GM19240 (cell line): ENCODE measurements at regions not wholly inside any gene's neighbourhood (a gene's known extent, or its start where the extent isn't known, plus 50 kb on each side); places are given as distances from the start of the nearest gene placed in this dataset.
"Not testable (repeated sequence)": the region's sequence is repeated elsewhere in the genome, so short reads cannot be mapped to it uniquely, and the experiment has no call there.

ENCODE experiments used
- DNase-seq: peaks from one replicate; pipeline ENCODE4 v3.0.0; 2011; ENCODE audit warnings: low spot score; ENCODE audit not compliant: insufficient read length

DNA sequence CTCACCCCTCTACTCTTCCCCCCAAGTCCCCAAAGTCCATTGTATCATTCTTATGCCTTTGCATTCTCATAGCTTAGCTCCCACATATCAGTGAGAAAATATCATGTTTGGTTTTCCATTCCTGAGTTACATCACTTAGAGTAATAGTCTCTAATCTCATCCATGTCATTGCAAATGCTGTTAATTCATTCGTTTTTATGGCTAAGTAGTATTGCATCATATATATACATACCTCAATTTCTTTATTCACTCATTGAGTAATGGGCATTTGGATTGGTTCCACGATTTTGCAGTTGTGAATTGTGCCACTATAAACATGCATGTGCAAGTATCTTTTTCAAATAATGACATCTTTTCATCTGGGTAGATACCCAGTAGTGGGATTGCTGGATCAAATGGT is 596.3 kb upstream of the RBFOX1 start:
- not testable (repeated sequence) for DNase-seq

DNA sequence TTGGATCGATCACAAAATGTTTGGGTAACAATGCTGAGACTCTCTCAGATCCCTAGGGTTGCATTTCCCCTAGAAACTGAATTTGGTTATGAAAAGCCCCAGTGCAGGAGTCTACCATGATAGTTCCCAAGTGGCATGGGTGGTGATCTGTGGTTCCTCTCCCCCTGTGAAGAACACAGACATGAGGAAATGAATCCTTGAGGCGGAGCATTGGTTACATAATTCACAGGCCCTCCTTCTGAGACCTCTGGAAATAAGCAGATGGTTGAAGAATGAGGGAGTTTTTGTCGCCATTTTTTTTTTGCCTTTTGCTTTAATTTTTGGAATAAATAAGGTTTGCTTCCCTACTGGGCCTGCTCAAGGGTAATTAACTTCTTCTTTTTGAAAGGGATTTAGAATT is 597.0 kb upstream of the RBFOX1 start:
- no peak for DNase-seq

DNA sequence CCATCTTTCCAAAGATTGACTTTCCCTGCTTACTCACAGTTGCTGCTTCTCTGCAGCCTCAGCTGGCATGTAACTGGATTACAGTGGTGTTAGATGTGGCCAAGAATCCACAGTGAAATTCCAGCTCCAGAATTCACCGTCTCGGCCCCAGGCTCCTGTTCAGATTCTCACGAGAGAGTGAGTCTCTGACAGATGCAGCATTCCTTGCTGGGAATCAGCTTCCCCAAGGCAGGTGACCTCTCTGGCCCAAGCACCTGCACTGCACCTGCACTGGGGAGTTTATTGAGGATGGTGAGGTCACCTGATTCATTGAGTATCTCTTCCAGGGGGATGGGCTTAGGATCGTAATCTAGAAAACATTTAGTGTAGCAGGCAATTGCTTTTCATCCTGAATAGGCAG is 600.5 kb upstream of the RBFOX1 start:
- DNase-seq: no peak

DNA sequence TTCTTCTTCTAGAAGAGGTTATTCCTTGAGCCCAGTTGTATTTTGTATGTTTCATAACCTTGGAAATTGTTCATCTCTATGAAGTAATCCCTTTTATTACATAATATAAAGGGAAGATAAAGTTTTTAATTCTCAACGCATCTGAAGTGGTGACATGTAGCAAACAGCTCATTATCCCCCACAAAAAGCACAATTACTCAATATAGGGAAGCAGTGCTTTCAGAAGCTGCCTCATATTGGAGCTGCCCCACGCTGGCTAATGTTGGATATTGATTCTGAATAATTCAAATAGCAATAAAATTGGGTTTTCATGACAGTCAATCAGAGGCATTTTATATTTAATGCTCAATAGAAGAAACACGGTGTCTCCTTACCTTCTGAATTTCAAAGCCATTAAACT is 604.3 kb upstream of the RBFOX1 start:
- DNase-seq: no peak

DNA sequence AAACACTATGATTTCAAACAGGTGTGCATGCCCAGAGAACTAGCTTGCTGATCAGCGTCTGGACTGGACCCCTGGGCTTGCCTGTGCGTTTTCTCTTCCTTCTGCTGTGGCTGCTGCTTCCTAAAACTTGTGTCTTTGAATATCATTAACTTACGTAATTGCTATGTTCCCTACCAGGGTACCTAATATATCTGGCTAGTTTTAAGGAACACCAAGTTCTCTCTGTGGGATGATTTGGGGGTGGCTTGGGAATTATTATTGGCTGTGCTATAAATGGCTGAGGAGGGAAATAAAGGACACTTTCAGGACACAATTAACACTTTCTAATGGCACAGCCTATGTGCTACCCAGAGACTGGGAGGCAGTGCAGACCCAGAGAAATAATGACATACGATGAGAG is 606.0 kb upstream of the RBFOX1 start:
- no peak for DNase-seq

DNA sequence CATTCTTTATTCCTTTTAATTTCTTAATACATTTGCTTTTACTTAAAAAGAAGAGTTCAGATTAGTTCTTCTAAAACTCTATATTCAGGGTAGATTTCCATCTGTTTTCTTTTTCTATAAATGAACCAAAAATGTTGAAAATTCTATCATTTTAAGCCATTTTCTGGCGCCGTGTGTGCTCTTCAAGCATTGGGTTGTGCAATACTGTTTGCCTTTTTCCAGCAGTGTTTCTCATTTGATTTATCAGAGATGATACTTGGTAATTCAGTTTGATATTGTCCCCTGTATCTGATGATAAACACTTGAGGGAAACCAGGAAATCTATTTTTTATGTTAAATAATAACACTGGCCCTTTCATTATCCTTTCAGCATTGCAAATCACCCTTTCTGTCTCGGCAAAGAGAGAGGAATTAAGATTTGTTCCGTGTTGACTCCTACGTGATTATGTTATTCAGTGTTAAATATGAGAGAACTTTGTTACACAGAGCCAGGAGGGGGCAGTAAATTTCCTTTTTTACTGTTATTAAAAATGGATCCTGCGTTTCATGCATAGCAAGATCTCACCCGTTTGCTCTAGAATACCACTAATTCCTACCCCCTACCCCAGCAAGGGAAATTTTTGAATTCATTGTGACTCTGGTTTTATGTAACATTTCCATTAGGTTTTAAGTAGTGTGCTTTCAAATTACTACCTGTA is 606.9 kb upstream of the RBFOX1 start:
- DNase-seq: no peak

DNA sequence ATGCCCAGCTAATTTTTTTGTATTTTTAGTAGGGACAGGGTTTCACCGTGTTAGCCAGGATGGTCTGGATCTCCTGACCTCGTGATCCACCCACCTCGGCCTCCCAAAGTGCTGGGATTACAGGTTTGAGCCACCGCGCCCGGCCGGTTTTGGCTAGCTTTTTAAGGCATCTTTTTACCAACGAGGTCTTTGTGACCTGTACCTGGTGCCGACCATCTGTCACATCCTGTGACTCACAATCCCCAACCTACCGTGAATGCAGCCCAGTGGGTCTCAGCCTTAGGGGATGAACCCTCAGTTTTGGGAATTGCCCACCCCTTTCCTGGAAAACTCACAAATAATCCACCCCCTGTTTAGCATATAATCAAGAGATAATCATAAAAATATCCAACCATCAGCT is 607.4 kb upstream of the RBFOX1 start:
- DNase-seq: not testable (repeated sequence)

DNA sequence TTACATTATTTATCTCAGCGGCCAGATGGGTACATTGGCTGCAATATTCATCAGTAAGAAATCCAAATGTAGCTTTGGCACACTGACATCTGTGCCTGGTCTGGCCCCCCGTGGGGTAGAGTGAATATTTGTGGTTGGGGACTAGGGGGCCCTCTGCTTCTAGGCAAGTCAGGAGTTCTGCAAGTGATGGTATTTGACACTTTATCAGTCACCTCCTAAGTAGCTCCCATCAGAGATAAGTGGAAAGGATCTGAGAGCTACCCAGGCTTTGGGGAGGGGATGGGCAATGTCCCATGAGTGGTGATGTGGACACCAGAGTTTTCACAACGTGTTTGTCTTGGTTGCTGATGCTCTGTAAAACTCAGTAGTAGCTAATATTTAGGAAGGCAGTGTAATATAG is 609.9 kb upstream of the RBFOX1 start:
- no peak for DNase-seq

DNA sequence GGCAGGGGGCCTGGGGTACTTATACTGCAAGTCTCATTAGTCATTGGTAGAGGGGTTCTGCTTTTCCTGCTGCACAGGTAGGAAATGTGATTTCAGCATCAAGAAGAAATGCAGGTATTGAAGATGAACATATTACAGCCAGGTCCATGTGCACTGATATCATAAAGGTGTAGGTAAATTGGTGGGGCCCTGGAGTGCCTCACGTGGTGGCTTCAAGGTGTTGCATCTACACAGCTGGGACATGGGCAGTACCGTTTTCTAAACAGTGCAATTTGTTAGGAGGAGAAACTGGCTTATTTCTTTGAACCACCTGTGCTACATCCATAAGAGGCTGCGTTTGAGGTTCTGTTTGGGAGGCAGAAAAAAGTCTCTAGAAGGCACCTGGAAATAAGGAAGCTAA is 618.1 kb upstream of the RBFOX1 start:
- no peak for DNase-seq

DNA sequence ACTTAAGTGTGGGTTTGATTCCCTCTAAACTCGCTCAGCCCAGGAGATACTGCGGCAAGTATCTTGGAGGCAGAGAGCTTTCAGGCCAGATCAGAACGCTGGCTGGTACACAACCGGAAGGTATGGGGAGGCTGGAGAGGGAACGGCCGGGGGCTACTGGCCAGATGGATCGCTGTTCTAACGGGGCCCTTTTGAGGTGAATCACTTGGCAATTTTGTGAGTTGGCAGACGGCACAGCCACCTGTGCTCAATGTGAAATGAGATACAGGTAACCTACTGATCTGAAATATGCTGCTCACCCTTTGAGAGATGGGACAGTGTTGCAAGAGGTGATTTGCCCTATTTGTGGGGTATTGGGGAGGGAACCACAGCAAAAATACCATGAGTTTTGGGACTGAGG is 622.9 kb upstream of the RBFOX1 start:
- DNase-seq: no peak

DNA sequence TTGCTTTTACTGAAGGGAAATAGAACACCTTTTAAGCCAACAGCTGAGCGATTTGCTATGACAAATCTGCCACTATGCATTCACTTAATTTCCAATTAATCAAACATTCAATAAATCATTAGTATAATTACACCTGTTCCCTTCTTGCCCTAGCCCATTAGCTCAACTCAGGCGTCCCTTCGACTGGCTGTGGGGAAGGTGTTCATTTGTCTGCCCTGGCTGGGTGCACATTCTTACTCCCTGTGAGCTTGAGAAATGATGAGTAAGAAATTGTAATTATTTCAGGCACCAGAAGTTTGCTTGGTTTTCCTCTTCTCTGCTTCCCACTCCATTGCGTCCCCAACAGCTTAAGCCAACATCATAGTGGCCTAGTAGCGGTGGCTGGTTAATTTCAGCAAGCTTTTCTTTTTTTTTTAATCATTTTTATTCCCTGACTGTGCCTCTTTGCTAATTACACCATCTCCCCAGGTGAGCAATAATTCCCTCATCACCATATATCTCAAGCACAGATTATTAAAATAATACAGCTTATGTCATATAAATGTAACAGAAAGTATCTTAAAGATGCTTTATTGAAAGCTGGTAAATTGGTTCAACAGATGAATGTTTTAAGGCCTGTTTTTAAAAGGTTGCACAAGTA is 623.9 kb upstream of the RBFOX1 start:
- DNase-seq: no peak

DNA sequence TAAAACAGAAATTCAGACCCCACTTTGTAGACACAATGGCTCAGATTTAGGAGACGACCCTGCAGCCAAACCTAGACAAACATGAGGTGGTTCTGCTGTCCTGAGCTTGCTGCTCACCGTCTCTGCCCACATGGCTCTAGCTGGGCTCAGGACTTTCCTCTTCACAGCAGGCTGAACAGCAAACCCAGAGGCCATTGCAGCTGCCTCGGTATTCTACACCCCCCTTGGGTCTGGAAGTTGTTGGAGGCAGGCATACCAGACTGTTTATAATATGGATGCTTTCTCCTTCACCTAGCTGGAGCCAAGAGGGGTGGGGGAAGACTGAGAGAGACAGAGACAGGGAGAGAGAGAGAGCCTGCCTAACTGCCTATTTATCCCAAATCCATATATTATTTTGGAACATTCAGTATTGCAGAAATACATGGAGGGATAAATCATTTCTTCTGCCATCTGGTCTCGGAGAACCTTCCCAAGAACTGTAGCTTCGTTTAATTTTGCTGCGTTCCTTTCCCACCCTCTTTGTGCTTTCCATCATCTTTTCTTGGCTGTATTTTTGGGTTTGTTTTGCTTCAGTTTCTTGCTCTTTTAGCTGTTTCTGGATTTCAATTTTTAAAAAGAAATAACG is 628.2 kb upstream of the RBFOX1 start:
- no peak for DNase-seq

DNA sequence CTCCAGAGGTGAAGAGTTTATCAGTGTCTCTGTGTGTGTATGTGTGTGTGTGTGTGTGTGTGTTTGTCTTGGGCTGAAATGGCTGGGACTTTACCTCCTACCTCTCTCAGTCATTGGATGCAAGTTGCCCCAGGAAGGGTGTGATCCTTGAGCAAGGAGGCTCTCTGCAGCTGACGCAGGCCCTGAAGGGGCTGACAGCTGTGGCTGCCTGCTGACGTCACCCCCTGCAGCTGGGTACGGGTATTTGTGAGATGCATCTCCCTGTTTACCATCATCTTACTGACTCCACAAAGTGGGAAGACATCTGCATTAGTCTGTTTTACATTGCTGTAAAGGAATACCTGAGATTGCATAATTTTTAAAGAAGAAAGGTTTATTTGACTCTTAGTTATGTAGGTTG is 631.5 kb upstream of the RBFOX1 start:
- no peak for DNase-seq

DNA sequence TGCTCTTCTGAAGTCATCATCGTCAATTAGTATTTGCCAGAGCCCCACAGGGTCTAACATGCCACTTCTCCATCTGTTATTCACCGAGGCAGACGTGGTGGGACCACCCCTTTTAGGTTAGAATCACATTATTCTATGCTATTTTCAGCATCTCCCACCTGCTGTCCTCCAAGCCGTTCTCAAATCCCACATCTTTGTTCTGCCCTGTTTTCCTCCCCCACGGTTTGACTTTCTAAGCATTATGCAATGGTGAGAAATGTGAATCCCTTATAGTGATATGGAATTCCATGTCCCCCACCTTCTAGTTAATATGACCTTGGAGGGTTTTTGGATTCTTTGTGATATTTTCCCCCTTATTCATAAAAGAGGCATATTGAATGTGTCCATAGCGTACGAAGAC is 634.1 kb upstream of the RBFOX1 start:
- DNase-seq: no peak

DNA sequence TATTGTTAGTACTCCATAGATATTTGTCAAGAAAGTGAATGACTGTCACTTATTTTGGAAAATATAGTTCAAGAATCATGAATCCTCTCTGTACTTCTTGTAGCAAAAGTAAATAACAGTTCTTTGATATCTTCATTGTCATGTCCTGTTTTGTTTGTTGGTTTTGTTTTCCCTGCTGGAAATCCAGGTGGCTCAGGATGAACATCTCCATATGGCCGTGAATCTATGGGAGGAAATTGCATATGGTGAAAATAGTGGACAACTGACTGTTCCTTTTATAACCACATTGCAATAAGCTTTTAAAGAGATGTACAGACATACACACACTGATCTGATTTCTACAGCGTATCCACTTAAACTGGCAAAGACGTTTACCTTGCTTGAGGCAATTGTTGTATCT is 637.0 kb upstream of the RBFOX1 start:
- no peak for DNase-seq

DNA sequence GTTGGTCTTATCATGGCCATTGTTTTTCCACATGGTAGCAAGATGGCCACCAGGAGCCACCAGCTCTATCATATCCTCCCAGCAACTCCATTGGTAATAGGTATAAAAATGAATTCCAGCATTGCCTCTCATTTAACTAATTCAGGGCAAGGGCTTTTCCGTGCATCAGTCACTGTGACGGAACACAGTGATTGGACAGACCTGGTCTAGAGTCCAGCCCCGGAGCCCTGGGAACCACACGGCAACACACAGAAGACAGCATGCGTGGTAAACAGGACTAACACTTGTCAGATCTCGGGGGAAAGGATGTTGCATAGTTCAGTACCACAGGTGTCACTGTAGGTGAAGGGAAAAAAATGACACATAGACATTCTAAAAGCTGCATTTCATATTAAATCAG is 638.0 kb upstream of the RBFOX1 start:
- DNase-seq: no peak

DNA sequence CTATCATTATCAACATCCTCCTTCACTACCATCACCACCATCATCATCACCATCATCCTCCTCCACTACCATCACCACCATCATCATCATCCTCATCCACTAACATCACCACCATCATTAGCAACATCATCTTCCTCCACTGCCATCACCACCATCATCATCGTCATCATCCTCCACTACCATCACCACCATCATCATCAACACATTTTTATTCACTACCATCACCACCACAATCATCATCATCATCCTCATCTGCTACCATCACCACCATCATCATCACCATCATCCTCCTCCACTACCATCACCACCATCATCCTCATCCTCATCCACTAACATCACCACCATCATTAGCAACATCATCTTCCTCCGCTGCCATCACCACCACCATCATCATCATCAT is 639.2 kb upstream of the RBFOX1 start:
- not testable (repeated sequence) for DNase-seq

DNA sequence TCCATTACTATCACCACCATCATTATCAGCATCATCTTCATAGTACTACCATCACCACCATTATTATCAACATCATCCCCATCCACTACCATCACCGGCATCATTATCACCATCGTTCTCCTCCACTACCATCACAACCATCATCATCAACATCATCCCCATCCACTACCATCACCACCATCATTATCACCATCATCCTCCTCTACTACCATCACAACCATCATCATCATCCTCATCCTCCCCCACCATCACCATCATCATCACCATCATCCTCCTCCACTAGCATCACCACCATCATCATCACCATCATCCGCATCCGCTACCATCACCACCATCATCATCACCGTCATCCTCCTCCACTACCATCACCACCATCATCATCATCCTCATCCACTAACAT is 639.8 kb upstream of the RBFOX1 start:
- DNase-seq: no peak

DNA sequence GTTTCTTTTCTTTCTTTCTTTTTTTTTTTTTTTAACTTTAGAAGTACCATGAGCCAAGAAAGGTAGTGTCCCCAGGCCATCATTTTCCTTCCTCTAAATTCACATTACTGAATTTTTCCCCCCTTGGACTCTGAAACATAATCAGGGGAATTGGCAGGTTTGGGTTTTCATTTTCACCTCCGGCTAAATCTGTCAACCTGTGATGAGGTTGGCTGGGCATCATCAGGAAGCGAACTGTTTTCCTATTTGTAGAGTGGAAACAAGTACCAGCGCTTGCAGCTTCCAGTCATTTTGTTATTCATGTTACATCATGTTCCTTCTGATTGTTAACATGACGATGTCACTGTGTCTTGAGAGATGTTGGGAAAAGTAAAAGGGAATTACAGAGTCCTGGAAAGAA is 641.9 kb upstream of the RBFOX1 start:
- DNase-seq: no peak

DNA sequence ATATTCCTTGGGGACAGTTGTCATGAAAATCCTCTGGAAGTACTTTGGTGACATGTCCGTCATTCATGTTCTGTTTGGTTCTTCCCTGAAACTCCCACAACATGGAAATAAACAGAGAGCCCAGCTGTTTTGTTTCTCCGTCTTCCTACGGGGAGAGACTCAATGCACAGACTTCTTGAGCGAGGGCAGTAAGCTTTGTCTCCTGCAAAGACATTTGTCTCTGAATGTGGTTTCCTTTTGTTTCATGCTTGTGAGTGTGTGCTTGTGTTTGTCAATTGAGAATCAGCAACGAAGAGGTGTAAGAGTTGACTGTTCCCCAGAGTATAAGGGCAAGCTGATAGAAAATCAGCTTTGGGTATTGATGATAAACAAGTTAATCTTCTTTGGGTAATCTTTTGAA is 643.0 kb upstream of the RBFOX1 start:
- no peak for DNase-seq

DNA sequence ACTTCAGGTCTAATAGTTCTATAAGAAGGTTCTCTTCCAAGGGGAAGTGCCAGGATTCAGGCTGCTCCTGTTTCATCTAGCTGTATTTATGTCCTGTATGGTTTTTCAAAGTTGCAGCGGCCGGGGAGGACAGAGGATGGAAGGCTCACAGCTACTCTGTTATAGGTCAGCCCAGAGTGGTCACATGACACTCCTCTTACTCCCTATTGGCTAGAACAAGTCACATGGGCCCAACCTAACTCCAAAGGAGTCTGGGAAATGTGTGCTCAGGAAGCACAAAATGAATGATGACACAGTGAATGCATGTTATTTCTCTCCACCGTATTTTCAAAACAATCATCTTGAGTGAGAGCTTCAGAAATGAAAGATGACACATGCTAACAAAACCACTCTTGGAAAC is 645.1 kb upstream of the RBFOX1 start:
- no peak for DNase-seq

DNA sequence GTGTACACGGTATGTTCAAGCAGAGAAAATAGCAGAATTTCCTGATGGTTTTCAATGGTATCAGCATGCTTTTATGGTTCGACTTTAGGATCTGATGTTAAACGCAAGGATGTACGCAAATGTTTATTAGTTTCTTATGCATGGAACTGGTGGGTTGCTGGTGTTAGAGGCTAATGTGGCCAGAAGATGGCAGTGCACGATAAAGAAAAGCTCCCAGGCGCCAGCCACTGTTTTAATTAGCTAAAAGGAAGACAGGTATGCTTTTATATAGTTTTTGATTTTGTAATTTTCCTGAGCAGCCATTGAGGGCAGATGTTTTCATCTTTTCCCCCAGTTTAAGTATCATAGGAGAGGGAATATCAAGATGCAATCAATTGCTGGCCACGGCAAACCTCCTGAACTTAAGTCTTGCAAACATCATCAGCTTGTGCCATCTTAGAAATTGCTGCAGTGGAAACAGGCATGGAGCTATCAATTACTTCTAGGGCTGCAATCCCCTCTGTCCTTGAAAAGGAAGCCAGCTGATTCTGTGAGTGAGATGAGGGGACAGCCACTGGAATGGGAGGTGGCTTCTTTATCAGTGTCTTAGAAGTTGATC is 648.5 kb upstream of the RBFOX1 start:
- no peak for DNase-seq
